Adrenal gland (tissue), 5 donors: ENCODE measurements at regions not wholly inside any gene's neighbourhood (a gene's known extent, or its start where the extent isn't known, plus 50 kb on each side); places are given as distances from the start of the nearest gene placed in this dataset.

Source experiments
- POLR2A ChIP-seq, 2 donors: fragments of 450-650 bp; IDR thresholded peaks; one replicate each; pipeline ENCODE4 v1.6.1; 2017; ENCODE audit warnings: antibody characterized with exemption in 2 of 2, mild to moderate bottlenecking in 2 of 2, moderate library complexity in 1 of 2
- TF ChIP-seq, protein P1 (sequence below), 6 experiments: fragments of 450-650 bp in 4 of 6; fragments of 200-600 bp in 2 of 6; sonication (generic) in 1 of 6; IDR thresholded peaks; 1 replicate in 5 of 6; 2 replicates in 1 of 6; pipeline versions ENCODE4 v1.5.1 to v1.8.0; 2016 to 2021; ENCODE audit warnings: antibody characterized with exemption in 6 of 6, mild to moderate bottlenecking in 2 of 6, moderate library complexity in 1 of 6
- donor health status: DM: no; HTN: no; CAD: no.

DNA sequence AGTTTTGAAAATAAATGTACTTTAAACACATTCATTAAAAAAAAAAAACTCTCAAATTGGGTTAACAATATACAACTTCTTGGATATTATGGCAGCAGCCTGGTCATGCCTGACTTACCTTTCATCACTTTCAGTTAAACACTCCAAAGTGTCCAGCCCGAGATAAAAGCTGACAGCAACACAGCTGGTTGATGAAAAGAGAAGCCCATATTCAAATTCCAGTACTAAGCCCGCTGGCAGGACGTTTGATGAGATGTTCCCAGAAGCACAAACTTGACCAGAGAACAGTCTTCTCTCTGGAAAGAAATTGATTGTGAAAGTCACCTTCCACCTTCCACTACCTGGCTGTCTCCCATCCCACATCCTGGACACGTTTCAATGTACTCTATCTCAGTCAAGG lies 586.3 kb downstream of the TDRD15 start:
- TF ChIP-seq, protein P1, sequence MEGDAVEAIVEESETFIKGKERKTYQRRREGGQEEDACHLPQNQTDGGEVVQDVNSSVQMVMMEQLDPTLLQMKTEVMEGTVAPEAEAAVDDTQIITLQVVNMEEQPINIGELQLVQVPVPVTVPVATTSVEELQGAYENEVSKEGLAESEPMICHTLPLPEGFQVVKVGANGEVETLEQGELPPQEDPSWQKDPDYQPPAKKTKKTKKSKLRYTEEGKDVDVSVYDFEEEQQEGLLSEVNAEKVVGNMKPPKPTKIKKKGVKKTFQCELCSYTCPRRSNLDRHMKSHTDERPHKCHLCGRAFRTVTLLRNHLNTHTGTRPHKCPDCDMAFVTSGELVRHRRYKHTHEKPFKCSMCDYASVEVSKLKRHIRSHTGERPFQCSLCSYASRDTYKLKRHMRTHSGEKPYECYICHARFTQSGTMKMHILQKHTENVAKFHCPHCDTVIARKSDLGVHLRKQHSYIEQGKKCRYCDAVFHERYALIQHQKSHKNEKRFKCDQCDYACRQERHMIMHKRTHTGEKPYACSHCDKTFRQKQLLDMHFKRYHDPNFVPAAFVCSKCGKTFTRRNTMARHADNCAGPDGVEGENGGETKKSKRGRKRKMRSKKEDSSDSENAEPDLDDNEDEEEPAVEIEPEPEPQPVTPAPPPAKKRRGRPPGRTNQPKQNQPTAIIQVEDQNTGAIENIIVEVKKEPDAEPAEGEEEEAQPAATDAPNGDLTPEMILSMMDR (IDR thresholded peaks at IDR 0.05), result no peak
- no peak for TF ChIP-seq POLR2A (IDR thresholded peaks at IDR 0.05)
